ENCODE measurements at regions not wholly inside any gene's neighbourhood (a gene's known extent, or its start where the extent isn't known, plus 50 kb on each side); places are given as distances from the start of the nearest gene placed in this dataset.

DNA sequence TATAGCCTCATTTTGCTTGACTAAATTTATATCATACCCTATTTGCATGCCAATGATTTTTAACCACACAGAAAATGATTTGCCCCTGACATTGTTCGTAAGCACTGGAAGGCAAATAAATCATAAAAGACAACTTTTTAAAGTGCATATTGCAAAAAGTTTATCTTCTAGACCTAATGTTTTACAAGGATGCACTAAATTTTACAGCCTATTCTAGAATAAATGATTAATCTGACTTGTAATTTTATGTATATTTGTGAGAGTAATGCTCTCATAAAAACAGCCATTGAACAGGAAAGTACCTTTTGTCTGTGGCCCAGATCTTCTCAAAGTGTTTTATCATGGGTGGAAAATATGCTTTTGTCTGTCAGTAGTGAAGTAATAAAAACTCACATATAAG is 546.6 kb downstream of the EPHA3 start (continued):
- TF ChIP-seq, protein P1, sequence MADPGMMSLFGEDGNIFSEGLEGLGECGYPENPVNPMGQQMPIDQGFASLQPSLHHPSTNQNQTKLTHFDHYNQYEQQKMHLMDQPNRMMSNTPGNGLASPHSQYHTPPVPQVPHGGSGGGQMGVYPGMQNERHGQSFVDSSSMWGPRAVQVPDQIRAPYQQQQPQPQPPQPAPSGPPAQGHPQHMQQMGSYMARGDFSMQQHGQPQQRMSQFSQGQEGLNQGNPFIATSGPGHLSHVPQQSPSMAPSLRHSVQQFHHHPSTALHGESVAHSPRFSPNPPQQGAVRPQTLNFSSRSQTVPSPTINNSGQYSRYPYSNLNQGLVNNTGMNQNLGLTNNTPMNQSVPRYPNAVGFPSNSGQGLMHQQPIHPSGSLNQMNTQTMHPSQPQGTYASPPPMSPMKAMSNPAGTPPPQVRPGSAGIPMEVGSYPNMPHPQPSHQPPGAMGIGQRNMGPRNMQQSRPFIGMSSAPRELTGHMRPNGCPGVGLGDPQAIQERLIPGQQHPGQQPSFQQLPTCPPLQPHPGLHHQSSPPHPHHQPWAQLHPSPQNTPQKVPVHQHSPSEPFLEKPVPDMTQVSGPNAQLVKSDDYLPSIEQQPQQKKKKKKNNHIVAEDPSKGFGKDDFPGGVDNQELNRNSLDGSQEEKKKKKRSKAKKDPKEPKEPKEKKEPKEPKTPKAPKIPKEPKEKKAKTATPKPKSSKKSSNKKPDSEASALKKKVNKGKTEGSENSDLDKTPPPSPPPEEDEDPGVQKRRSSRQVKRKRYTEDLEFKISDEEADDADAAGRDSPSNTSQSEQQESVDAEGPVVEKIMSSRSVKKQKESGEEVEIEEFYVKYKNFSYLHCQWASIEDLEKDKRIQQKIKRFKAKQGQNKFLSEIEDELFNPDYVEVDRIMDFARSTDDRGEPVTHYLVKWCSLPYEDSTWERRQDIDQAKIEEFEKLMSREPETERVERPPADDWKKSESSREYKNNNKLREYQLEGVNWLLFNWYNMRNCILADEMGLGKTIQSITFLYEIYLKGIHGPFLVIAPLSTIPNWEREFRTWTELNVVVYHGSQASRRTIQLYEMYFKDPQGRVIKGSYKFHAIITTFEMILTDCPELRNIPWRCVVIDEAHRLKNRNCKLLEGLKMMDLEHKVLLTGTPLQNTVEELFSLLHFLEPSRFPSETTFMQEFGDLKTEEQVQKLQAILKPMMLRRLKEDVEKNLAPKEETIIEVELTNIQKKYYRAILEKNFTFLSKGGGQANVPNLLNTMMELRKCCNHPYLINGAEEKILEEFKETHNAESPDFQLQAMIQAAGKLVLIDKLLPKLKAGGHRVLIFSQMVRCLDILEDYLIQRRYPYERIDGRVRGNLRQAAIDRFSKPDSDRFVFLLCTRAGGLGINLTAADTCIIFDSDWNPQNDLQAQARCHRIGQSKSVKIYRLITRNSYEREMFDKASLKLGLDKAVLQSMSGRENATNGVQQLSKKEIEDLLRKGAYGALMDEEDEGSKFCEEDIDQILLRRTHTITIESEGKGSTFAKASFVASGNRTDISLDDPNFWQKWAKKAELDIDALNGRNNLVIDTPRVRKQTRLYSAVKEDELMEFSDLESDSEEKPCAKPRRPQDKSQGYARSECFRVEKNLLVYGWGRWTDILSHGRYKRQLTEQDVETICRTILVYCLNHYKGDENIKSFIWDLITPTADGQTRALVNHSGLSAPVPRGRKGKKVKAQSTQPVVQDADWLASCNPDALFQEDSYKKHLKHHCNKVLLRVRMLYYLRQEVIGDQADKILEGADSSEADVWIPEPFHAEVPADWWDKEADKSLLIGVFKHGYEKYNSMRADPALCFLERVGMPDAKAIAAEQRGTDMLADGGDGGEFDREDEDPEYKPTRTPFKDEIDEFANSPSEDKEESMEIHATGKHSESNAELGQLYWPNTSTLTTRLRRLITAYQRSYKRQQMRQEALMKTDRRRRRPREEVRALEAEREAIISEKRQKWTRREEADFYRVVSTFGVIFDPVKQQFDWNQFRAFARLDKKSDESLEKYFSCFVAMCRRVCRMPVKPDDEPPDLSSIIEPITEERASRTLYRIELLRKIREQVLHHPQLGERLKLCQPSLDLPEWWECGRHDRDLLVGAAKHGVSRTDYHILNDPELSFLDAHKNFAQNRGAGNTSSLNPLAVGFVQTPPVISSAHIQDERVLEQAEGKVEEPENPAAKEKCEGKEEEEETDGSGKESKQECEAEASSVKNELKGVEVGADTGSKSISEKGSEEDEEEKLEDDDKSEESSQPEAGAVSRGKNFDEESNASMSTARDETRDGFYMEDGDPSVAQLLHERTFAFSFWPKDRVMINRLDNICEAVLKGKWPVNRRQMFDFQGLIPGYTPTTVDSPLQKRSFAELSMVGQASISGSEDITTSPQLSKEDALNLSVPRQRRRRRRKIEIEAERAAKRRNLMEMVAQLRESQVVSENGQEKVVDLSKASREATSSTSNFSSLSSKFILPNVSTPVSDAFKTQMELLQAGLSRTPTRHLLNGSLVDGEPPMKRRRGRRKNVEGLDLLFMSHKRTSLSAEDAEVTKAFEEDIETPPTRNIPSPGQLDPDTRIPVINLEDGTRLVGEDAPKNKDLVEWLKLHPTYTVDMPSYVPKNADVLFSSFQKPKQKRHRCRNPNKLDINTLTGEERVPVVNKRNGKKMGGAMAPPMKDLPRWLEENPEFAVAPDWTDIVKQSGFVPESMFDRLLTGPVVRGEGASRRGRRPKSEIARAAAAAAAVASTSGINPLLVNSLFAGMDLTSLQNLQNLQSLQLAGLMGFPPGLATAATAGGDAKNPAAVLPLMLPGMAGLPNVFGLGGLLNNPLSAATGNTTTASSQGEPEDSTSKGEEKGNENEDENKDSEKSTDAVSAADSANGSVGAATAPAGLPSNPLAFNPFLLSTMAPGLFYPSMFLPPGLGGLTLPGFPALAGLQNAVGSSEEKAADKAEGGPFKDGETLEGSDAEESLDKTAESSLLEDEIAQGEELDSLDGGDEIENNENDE (IDR thresholded peaks at IDR 0.05; ENCODE audit: insufficient replicate concordance, low read length), result no peak
- TF ChIP-seq TBP (IDR thresholded peaks at IDR 0.05; ENCODE audit: low read depth, low read length), result no peak
- no peak for TF ChIP-seq TAF1 (IDR thresholded peaks at IDR 0.05; ENCODE audit: low read depth, low read length)
- no peak for TF ChIP-seq RBBP5 (IDR thresholded peaks at IDR 0.05; ENCODE audit: borderline replicate concordance, low read depth, low read length)
- no peak for TF ChIP-seq ASH2L (IDR thresholded peaks at IDR 0.05; ENCODE audit: low read length)
- TF ChIP-seq JUND (IDR thresholded peaks at IDR 0.05; ENCODE audit: low read length), result no peak
- TF ChIP-seq JUN (IDR thresholded peaks at IDR 0.05; ENCODE audit: low read depth, low read length), result no peak
- TF ChIP-seq HDAC2 (IDR thresholded peaks at IDR 0.05; ENCODE audit: borderline replicate concordance in 1 of 2, low read depth in 2 of 2, low read length in 2 of 2), result no peak
- no peak for TF ChIP-seq CREB1 (IDR thresholded peaks at IDR 0.05)
- no peak for TF ChIP-seq TAF7 (optimal IDR thresholded peaks at IDR 0.05; ENCODE audit: borderline replicate concordance, low read depth, low read length)
- no peak for TF ChIP-seq POLR2AphosphoS5 (IDR thresholded peaks at IDR 0.05; ENCODE audit: low read depth, low read length)
- no peak for TF ChIP-seq EP300 (IDR thresholded peaks at IDR 0.05; ENCODE audit: borderline replicate concordance in 1 of 2, low read depth in 2 of 2, low read length in 2 of 2)
- no peak for TF ChIP-seq RXRA (IDR thresholded peaks at IDR 0.05; ENCODE audit: insufficient read depth, low read depth, low read length)

Data from H1 (cell line).